Prostate gland (tissue), 2 donors: ENCODE measurements at regions not wholly inside any gene's neighbourhood (a gene's known extent, or its start where the extent isn't known, plus 50 kb on each side); places are given as distances from the start of the nearest gene placed in this dataset.

Source experiments
- DNase-seq: peaks from one replicate; pipeline ENCODE4 v3.0.0-alpha.2; 2019; ENCODE audit warnings: low spot score
- H3K27ac ChIP-seq, 2 donors: fragments of 200-600 bp; sonication (generic); 2 replicates each; pipeline ENCODE4 v1.5.1; 2017 to 2019
- H3K27me3 ChIP-seq: fragments of 200-600 bp; sonication (generic); replicated peaks from 2 replicates; pipeline ENCODE4 v1.5.1; 2019; ENCODE audit not compliant: insufficient read depth
- H3K36me3 ChIP-seq, 2 donors: fragments of 200-600 bp; sonication (generic); 1 replicate in 1 of 2; 2 replicates in 1 of 2; pipeline versions ENCODE4 v1.5.1 to v1.8.1; 2017 to 2019
- H3K4me1 ChIP-seq: fragments of 200-600 bp; sonication (generic); replicated peaks from 2 replicates; pipeline ENCODE4 v1.5.1; 2019
- H3K4me3 ChIP-seq, 2 donors: fragments of 200-600 bp; sonication (generic); 2 replicates each; pipeline ENCODE4 v1.5.1; 2017 to 2019
- H3K9me3 ChIP-seq: fragments of 200-600 bp; sonication (generic); 2 replicates; pipeline ENCODE4 v1.5.1; 2017
- POLR2A ChIP-seq: fragments of 450-650 bp; IDR thresholded peaks from one replicate; pipeline ENCODE4 v1.6.1; 2016; ENCODE audit warnings: antibody characterized with exemption, mild to moderate bottlenecking
- POLR2AphosphoS5 ChIP-seq: sonication (generic); formaldehyde crosslinking; IDR thresholded peaks from one replicate; pipeline ENCODE4 v1.6.1; 2017; ENCODE audit warnings: antibody characterized with exemption
- WGBS: methylation state at CpG from one replicate; pipeline ENCODE4 v1.1.5; 2018; 5-methylcytosine and 5-hydroxymethylcytosine counted together
- intact Hi-C: fragments of 100-400 bp; cut with DNase I; formaldehyde crosslinking; loops from one replicate; pipeline ENCODE4 v1.14.2; 2022
- TF ChIP-seq, protein P1 (sequence below), 4 experiments: fragments of 200-600 bp in 2 of 4; fragments of 450-650 bp in 2 of 4; sonication (generic) in 2 of 4; IDR thresholded peaks; 1 replicate in 3 of 4; 2 replicates in 1 of 4; pipeline ENCODE4 v1.5.1; 2016 to 2019; ENCODE audit warnings: antibody characterized with exemption in 4 of 4, mild to moderate bottlenecking in 2 of 4, moderate library complexity in 2 of 4

DNA sequence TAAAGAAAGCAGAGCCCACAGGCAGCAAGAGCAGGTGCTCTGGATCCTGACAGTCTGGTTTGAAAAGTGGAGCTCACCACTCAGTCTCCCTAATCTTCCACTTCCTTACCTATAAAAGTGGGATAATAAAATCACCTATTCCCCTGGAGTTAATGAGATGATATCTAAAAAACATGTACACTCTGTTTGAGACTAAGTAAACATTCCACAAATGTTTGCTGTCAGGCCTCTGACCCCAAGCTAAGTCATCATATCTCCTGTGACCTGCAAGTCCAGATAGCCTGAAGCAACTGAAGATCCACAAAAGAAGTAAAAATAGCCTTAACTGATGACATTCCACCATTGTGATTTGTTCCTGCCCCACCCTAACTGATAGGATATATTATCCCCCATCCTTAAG is 1324.5 kb downstream of the XPNPEP1 start:
- no peaks in the 10 kb centered on the region for H3K9me3 ChIP-seq
- no peak for TF ChIP-seq POLR2AphosphoS5
- no peak for TF ChIP-seq POLR2A
- TF ChIP-seq, protein P1, sequence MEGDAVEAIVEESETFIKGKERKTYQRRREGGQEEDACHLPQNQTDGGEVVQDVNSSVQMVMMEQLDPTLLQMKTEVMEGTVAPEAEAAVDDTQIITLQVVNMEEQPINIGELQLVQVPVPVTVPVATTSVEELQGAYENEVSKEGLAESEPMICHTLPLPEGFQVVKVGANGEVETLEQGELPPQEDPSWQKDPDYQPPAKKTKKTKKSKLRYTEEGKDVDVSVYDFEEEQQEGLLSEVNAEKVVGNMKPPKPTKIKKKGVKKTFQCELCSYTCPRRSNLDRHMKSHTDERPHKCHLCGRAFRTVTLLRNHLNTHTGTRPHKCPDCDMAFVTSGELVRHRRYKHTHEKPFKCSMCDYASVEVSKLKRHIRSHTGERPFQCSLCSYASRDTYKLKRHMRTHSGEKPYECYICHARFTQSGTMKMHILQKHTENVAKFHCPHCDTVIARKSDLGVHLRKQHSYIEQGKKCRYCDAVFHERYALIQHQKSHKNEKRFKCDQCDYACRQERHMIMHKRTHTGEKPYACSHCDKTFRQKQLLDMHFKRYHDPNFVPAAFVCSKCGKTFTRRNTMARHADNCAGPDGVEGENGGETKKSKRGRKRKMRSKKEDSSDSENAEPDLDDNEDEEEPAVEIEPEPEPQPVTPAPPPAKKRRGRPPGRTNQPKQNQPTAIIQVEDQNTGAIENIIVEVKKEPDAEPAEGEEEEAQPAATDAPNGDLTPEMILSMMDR (IDR thresholded peaks at IDR 0.05), result no peak
- intact Hi-C loops, result no loop called here

DNA sequence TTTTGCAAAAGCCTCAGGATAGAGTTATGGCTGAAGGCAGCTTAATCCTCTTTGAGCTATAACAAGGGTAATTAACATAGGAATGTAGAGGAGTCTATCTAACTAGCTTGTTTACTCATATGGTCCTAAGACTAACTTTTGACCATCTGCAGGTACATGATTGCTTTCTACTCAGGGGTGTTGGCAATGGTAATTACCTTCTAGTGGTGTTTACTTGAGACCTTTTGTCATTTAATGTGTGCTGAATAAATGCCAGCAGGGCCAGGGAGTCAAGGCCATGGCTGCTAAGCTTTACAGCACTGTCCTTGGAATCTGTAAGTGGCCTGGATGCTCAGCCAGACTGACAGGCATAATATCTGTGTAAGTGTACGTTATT is 1325.0 kb downstream of the XPNPEP1 start:
- 65% methylated on average over 1 of the region's 1 CpG for WGBS
- no peak for DNase-seq

More for the DNA sequence above, 1324.5 kb downstream of the XPNPEP1 start:
- Histone ChIP-seq H3K4me3 (no peak overlapping the region), H3K27ac (no peak overlapping the region), H3K4me1 (no peaks in the 10 kb centered on the region), H3K27me3 (no peaks in the 10 kb centered on the region), H3K36me3 (no peaks in the 10 kb centered on the region)
- no peak for DNase-seq

DNA sequence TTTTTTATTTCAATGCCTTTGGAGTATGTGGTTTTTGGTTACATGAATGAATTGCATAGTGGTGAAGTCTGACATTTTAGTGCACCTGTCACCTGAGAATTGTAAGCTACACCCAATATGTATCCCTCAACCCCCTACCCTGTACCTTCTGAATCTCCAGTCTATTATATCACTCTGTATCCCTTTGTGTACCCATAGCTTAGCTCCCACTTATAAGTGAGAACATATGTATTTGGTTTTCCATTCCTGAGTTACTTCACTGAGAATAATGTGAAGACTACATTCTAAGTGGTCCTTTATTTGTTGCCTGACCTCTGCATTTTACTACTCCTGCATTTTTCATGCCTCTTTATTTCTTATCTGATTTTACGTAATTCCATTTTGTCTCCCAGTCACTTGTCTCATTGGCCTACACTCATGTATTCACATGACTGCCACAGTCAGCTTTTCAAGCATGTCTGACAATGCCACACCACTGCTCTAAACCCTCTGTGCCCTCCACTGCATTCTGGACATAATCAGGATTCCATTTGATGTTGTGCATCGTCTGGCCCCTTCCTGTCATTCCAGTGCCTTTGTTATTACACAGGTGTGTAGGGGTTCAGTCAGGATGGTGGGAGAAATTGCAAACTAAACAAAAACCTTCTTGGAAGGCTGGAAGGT is 1325.5 kb downstream of the XPNPEP1 start:
- WGBS, result 58% methylated on average over 2 of the region's 2 CpGs
- no peak for DNase-seq
- no peaks in the 10 kb centered on the region for H3K9me3 ChIP-seq
- no peaks in the 10 kb centered on the region for H3K4me1 ChIP-seq
- intact Hi-C loops, result no loop called here
- no peaks in the 10 kb centered on the region for H3K36me3 ChIP-seq
- no peak overlapping the region for H3K4me3 ChIP-seq
- no peak overlapping the region for H3K27ac ChIP-seq
- no peaks in the 10 kb centered on the region for H3K27me3 ChIP-seq
- TF ChIP-seq POLR2AphosphoS5, result no peak
- no peak for TF ChIP-seq POLR2A
- TF ChIP-seq, protein P1 (IDR thresholded peaks at IDR 0.05), result no peak

More for the DNA sequence above, 1325.0 kb downstream of the XPNPEP1 start:
- no peaks in the 10 kb centered on the region for H3K4me1 ChIP-seq
- H3K27ac ChIP-seq, result no peak overlapping the region
- H3K27me3 ChIP-seq, result no peaks in the 10 kb centered on the region
- intact Hi-C loops, result no loop called here
- no peaks in the 10 kb centered on the region for H3K9me3 ChIP-seq
- TF ChIP-seq, protein P1 (IDR thresholded peaks at IDR 0.05), result no peak
- TF ChIP-seq POLR2AphosphoS5 (no peak), POLR2A (no peak)
- no peaks in the 10 kb centered on the region for H3K36me3 ChIP-seq
- H3K4me3 ChIP-seq, result no peak overlapping the region

DNA sequence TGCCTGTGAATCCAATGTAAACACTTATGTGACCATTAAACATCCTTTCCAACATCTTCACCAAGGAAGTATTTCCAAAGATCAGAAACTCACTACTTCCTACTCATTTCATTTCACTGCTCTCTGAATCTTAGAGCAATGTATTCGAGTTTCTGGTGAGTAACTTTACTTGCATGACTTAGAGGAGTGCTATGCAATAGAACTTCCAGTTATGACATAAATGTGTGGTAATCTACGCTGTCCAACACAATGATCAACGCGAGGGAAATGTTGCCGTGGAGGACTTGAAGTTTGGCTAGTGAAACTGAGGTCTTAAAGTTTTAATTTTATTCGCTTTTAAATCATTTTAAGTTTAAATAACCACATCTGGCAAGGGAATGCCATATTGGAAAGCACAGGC is 1326.3 kb downstream of the XPNPEP1 start:
- Histone ChIP-seq H3K4me3 (no peak overlapping the region), H3K27ac (no peak overlapping the region), H3K4me1 (no peaks in the 10 kb centered on the region), H3K27me3 (no peaks in the 10 kb centered on the region), H3K36me3 (no peaks in the 10 kb centered on the region), H3K9me3 (no peaks in the 10 kb centered on the region)
- no peak for DNase-seq
- 82% methylated on average over 6 of the region's 6 CpGs for WGBS
- intact Hi-C loops, result no loop called here
- TF ChIP-seq POLR2A, result no peak
- TF ChIP-seq, protein P1 (IDR thresholded peaks at IDR 0.05), result no peak
- TF ChIP-seq POLR2AphosphoS5, result no peak

DNA sequence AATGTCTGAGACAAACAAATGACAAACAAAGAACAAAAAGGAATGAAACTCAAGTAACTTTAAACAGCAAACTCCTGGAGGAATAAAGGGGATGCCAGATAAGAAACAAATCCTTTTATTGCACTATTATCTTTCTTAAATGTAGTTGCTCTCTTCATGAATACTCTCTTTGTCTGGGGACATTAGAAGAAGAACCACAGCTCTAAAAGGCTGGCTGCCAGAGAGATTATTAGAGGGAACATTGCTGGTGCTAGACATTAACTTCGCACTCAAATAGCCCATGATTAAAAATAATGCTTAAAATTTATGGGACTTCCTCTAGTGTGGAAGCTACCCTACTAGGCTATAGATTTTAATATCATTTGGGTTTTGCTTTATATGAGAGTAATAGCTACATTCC is 1330.4 kb downstream of the XPNPEP1 start:
- Histone ChIP-seq H3K9me3 (no peaks in the 10 kb centered on the region), H3K4me3 (no peak overlapping the region), H3K27ac (no peak overlapping the region), H3K36me3 (no peaks in the 10 kb centered on the region), H3K27me3 (no peaks in the 10 kb centered on the region), H3K4me1 (no peaks in the 10 kb centered on the region)
- TF ChIP-seq, protein P1 (IDR thresholded peaks at IDR 0.05), result no peak
- TF ChIP-seq POLR2A (no peak), POLR2AphosphoS5 (no peak)
- intact Hi-C loops, result no loop called here
- 56% methylated on average over 1 of the region's 1 CpG for WGBS
- no peak for DNase-seq
